Stimulated activated CD4-positive, alpha-beta T cell treated with anti-CD3 and anti-CD28 coated beads, Interleukin-12 subunit alpha, Interleukin-12 subunit beta, amount 100 ng/mL, for 4 hours (primary cell): ENCODE measurements at regions not wholly inside any gene's neighbourhood (a gene's known extent, or its start where the extent isn't known, plus 50 kb on each side); places are given as distances from the start of the nearest gene placed in this dataset.
"Not testable (repeated sequence)": the region's sequence is repeated elsewhere in the genome, so short reads cannot be mapped to it uniquely, and the experiment has no call there.

Experiments used
- DNase-seq: peaks from one replicate; pipeline ENCODE4 v3.0.0-alpha.2; 2020

GRCh38 chr2:48228345-48228684, 86.2 kb upstream of the FOXN2 start:
- DNase-seq = no peak

- no peak for DNase-seq
Observed at GRCh38 chr2:48229063-48229462, 85.4 kb upstream of the FOXN2 start.

- DNase-seq = no peak
Observed at GRCh38 chr2:48230834-48231233, 83.6 kb upstream of the FOXN2 start.

- DNase-seq = no peak
Observed at GRCh38 chr2:48232351-48232750, 82.1 kb upstream of the FOXN2 start.

- DNase-seq = no peak
Observed at GRCh38 chr2:48233005-48233404, 81.5 kb upstream of the FOXN2 start.

- DNase-seq = not testable (repeated sequence)
Observed at GRCh38 chr2:48233824-48234223, 80.7 kb upstream of the FOXN2 start.

GRCh38 chr2:48235076-48235475, 79.4 kb upstream of the FOXN2 start:
- DNase-seq = no peak

GRCh38 chr2:48238381-48238780, 76.1 kb upstream of the FOXN2 start:
- no peak for DNase-seq

- no peak for DNase-seq
Observed at GRCh38 chr2:48240912-48241311, 73.6 kb upstream of the FOXN2 start.

GRCh38 chr2:48247206-48247605, 67.3 kb upstream of the FOXN2 start:
- no peak for DNase-seq

- no peak for DNase-seq
Observed at GRCh38 chr2:48248251-48248933, 66.1 kb upstream of the FOXN2 start.

GRCh38 chr2:48249025-48249424, 65.5 kb upstream of the FOXN2 start:
- DNase-seq = no peak

- DNase-seq = no peak
Observed at GRCh38 chr2:48249631-48250473, 64.6 kb upstream of the FOXN2 start.

GRCh38 chr2:48250474-48250844, 64.0 kb upstream of the FOXN2 start:
- no peak for DNase-seq

GRCh38 chr2:48250943-48251342, 63.5 kb upstream of the FOXN2 start:
- no peak for DNase-seq

- DNase-seq = no peak
Observed at GRCh38 chr2:48251437-48252148, 62.9 kb upstream of the FOXN2 start.

- no peak for DNase-seq
Observed at GRCh38 chr2:48253301-48253700, 61.2 kb upstream of the FOXN2 start.

GRCh38 chr2:48254839-48255238, 59.6 kb upstream of the FOXN2 start:
- no peak for DNase-seq

- DNase-seq = no peak
Observed at GRCh38 chr2:48257456-48257855, 57.0 kb upstream of the FOXN2 start.

- no peak for DNase-seq
Observed at GRCh38 chr2:48258481-48259149, 55.9 kb upstream of the FOXN2 start.

GRCh38 chr2:48259811-48260210, 54.7 kb upstream of the FOXN2 start:
- no peak for DNase-seq

- DNase-seq = no peak
Observed at GRCh38 chr2:48264627-48265026, 49.9 kb upstream of the FOXN2 start.
